ENCODE measurements at regions not wholly inside any gene's neighbourhood (a gene's known extent, or its start where the extent isn't known, plus 50 kb on each side); places are given as distances from the start of the nearest gene placed in this dataset.

GRCh38 chr22:23401111-23401909 lies 178.8 kb downstream of the IGLL1 start:
- no peak overlapping the region for H3K9ac ChIP-seq (ENCODE audit: low read length)
- no peak overlapping the region for H3K4me2 ChIP-seq (ENCODE audit: low read depth, low read length, poor library complexity, severe bottlenecking)
- H3K9me3 ChIP-seq (ENCODE audit: insufficient read depth, low read length), result no peaks in the 10 kb centered on the region
- no peaks in the 10 kb centered on the region for H4K20me1 ChIP-seq (ENCODE audit: low read depth, low read length)
- no peak overlapping the region for H3K4me3 ChIP-seq (ENCODE audit: insufficient read depth, low read length, poor library complexity, severe bottlenecking)
- H3K79me2 ChIP-seq (ENCODE audit: insufficient read depth, low read length), result no peaks in the 10 kb centered on the region
- TF ChIP-seq EZH2phosphoT487 (conservative IDR thresholded peaks at IDR 0.05; ENCODE audit: low read length) (no peak), CTCF (IDR thresholded peaks at IDR 0.05; ENCODE audit: insufficient read depth, low read length, poor library complexity, severe bottlenecking) (no peak)
- no peaks in the 10 kb centered on the region for H3K36me3 ChIP-seq (ENCODE audit: low read length)
- H3K27ac ChIP-seq (ENCODE audit: low read depth, low read length), result no peak overlapping the region
- no peaks in the 10 kb centered on the region for H3K27me3 ChIP-seq (ENCODE audit: low read length)
- no peaks in the 10 kb centered on the region for H3F3A ChIP-seq (ENCODE audit: insufficient read depth)
- H3K9me2 ChIP-seq (replicated peaks; ENCODE audit: insufficient read depth, low read length), result no peaks in the 10 kb centered on the region
- H2AFZ ChIP-seq (ENCODE audit: low read depth, low read length, severe bottlenecking), result no peak overlapping the region

- no peaks in the 10 kb centered on the region for H4K20me1 ChIP-seq (ENCODE audit: low read depth, low read length)
- H3K9ac ChIP-seq (ENCODE audit: low read length), result no peak overlapping the region
- H3K36me3 ChIP-seq (ENCODE audit: low read length), result no peaks in the 10 kb centered on the region
- no peaks in the 10 kb centered on the region for H3F3A ChIP-seq (ENCODE audit: insufficient read depth)
- H3K27ac ChIP-seq (ENCODE audit: low read depth, low read length), result no peak overlapping the region
- no peaks in the 10 kb centered on the region for H3K9me2 ChIP-seq (replicated peaks; ENCODE audit: insufficient read depth, low read length)
- H3K9me3 ChIP-seq (ENCODE audit: insufficient read depth, low read length), result no peaks in the 10 kb centered on the region
- no peaks in the 10 kb centered on the region for H3K79me2 ChIP-seq (ENCODE audit: insufficient read depth, low read length)
- H3K4me2 ChIP-seq (ENCODE audit: low read depth, low read length, poor library complexity, severe bottlenecking), result no peak overlapping the region
- no peaks in the 10 kb centered on the region for H3K27me3 ChIP-seq (ENCODE audit: low read length)
- H3K4me3 ChIP-seq (ENCODE audit: insufficient read depth, low read length, poor library complexity, severe bottlenecking), result no peak overlapping the region
- no peak overlapping the region for H2AFZ ChIP-seq (ENCODE audit: low read depth, low read length, severe bottlenecking)
- TF ChIP-seq EZH2phosphoT487 (conservative IDR thresholded peaks at IDR 0.05; ENCODE audit: low read length) (no peak), CTCF (IDR thresholded peaks at IDR 0.05; ENCODE audit: insufficient read depth, low read length, poor library complexity, severe bottlenecking) (no peak)
Measured at GRCh38 chr22:23400286-23400981, 179.7 kb downstream of the IGLL1 start.

- Histone ChIP-seq H2AFZ (ENCODE audit: low read depth, low read length, severe bottlenecking) (no peak overlapping the region), H3K36me3 (ENCODE audit: low read length) (no peaks in the 10 kb centered on the region), H4K20me1 (ENCODE audit: low read depth, low read length) (no peaks in the 10 kb centered on the region), H3K4me3 (ENCODE audit: insufficient read depth, low read length, poor library complexity, severe bottlenecking) (no peak overlapping the region), H3F3A (ENCODE audit: insufficient read depth) (no peaks in the 10 kb centered on the region), H3K9me2 (replicated peaks; ENCODE audit: insufficient read depth, low read length) (no peaks in the 10 kb centered on the region), H3K9me3 (ENCODE audit: insufficient read depth, low read length) (no peaks in the 10 kb centered on the region), H3K27me3 (ENCODE audit: low read length) (no peaks in the 10 kb centered on the region), H3K27ac (ENCODE audit: low read depth, low read length) (no peak overlapping the region), H3K9ac (ENCODE audit: low read length) (no peak overlapping the region), H3K79me2 (ENCODE audit: insufficient read depth, low read length) (no peaks in the 10 kb centered on the region), H3K4me2 (ENCODE audit: low read depth, low read length, poor library complexity, severe bottlenecking) (no peak overlapping the region)
- TF ChIP-seq CTCF (IDR thresholded peaks at IDR 0.05; ENCODE audit: insufficient read depth, low read length, poor library complexity, severe bottlenecking) (no peak), EZH2phosphoT487 (conservative IDR thresholded peaks at IDR 0.05; ENCODE audit: low read length) (no peak)
Measured at GRCh38 chr22:23399367-23400285, 180.5 kb downstream of the IGLL1 start.
